ENCODE measurements at regions not wholly inside any gene's neighbourhood (a gene's known extent, or its start where the extent isn't known, plus 50 kb on each side); places are given as distances from the start of the nearest gene placed in this dataset.

DNA sequence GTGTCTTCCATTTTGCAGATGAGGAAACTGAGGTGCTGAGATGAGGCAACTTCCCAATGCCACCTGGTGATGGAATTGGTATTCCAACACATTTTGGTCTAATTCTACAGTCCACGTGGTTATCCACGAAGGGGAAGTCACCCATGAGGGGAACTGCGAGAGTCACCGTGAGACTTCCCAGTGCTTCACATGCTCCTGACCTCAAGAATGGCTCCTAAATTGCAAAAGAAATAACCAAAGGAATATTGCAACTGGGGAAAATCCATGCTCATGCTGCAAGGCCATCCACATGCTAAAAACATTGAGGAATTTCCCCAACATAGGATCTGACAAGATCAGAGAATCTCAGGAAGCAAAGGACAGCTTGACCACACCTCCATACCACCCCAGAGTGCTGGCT is 153.9 kb downstream of the HS3ST3B1 start:
- intact Hi-C loops (cut with DNase I): no loop called here
- TF ChIP-seq, protein P1, sequence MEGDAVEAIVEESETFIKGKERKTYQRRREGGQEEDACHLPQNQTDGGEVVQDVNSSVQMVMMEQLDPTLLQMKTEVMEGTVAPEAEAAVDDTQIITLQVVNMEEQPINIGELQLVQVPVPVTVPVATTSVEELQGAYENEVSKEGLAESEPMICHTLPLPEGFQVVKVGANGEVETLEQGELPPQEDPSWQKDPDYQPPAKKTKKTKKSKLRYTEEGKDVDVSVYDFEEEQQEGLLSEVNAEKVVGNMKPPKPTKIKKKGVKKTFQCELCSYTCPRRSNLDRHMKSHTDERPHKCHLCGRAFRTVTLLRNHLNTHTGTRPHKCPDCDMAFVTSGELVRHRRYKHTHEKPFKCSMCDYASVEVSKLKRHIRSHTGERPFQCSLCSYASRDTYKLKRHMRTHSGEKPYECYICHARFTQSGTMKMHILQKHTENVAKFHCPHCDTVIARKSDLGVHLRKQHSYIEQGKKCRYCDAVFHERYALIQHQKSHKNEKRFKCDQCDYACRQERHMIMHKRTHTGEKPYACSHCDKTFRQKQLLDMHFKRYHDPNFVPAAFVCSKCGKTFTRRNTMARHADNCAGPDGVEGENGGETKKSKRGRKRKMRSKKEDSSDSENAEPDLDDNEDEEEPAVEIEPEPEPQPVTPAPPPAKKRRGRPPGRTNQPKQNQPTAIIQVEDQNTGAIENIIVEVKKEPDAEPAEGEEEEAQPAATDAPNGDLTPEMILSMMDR (IDR thresholded peaks at IDR 0.05): no peak
- TF ChIP-seq POLR2A (IDR thresholded peaks at IDR 0.05): no peak
- no peak for TF ChIP-seq POLR2AphosphoS5 (IDR thresholded peaks at IDR 0.05; ENCODE audit: insufficient read depth in 1 of 2, low read depth in 1 of 2)
- no peaks in the 10 kb centered on the region for H3K9me3 ChIP-seq
- H3K27me3 ChIP-seq: no peaks in the 10 kb centered on the region
- no peak overlapping the region for H3K4me3 ChIP-seq
- no peak overlapping the region for H3K27ac ChIP-seq
- no peaks in the 10 kb centered on the region for H3K36me3 ChIP-seq
- no peaks in the 10 kb centered on the region for H3K4me1 ChIP-seq
- DNase-seq (ENCODE audit: extremely low spot score in 2 of 2): no peak

DNA sequence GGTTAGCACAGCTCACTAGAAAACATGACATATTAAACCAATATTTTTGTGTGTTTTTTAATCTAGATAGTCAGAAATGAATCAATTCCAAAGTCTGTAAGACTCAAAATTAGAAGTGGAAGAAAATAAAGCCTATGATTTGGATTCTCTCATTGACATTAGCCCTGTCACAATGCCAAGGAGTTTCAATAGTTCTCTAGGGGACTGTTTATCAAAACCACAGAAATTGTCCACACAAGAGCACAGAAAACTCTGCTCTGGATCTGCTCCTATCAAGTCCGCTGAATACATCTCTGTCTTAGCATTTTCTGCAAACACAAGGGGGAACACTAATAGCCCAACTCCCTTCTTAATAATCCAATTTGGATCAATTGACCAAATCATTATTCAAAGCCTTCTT is 152.0 kb downstream of the HS3ST3B1 start:
- Histone ChIP-seq H3K9me3 (no peaks in the 10 kb centered on the region), H3K4me3 (no peak overlapping the region), H3K27me3 (no peaks in the 10 kb centered on the region), H3K4me1 (no peaks in the 10 kb centered on the region), H3K36me3 (no peaks in the 10 kb centered on the region), H3K27ac (no peak overlapping the region)
- intact Hi-C loops (cut with DNase I): no loop called here
- TF ChIP-seq, protein P1 (IDR thresholded peaks at IDR 0.05): no peak
- TF ChIP-seq POLR2AphosphoS5 (IDR thresholded peaks at IDR 0.05; ENCODE audit: insufficient read depth in 1 of 2, low read depth in 1 of 2) (no peak), POLR2A (IDR thresholded peaks at IDR 0.05) (no peak)
- no peak for DNase-seq (ENCODE audit: extremely low spot score in 2 of 2)

DNA sequence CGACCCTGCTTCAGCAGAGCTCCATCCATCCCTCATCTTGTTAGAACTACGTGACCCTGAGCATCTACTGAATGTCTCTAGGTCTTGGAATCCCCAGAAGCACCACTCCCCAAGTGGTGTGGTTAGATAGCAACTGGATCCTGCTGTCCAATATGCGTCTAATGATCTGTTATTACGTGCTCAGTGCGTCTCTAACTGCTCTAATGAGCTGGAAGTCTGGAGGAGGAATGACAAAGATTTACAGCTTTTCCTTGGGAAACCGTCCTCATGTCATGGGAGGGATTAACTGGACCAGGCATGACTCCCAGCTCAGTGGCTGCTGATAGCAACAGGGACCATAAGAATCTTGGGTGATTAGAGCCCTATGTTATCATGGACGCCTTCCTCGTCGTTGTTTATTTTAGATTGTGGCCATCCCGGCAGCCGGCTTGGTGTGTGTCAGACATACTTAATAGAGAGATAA is 150.9 kb downstream of the HS3ST3B1 start:
- intact Hi-C loops (cut with DNase I): no loop called here
- Histone ChIP-seq H3K27ac (no peak overlapping the region), H3K36me3 (no peaks in the 10 kb centered on the region), H3K4me3 (no peak overlapping the region), H3K9me3 (no peaks in the 10 kb centered on the region), H3K4me1 (no peaks in the 10 kb centered on the region), H3K27me3 (no peaks in the 10 kb centered on the region)
- no peak for TF ChIP-seq POLR2A (IDR thresholded peaks at IDR 0.05)
- no peak for TF ChIP-seq POLR2AphosphoS5 (IDR thresholded peaks at IDR 0.05; ENCODE audit: insufficient read depth in 1 of 2, low read depth in 1 of 2)
- TF ChIP-seq, protein P1 (IDR thresholded peaks at IDR 0.05): no peak
- no peak for DNase-seq (ENCODE audit: extremely low spot score in 2 of 2)

DNA sequence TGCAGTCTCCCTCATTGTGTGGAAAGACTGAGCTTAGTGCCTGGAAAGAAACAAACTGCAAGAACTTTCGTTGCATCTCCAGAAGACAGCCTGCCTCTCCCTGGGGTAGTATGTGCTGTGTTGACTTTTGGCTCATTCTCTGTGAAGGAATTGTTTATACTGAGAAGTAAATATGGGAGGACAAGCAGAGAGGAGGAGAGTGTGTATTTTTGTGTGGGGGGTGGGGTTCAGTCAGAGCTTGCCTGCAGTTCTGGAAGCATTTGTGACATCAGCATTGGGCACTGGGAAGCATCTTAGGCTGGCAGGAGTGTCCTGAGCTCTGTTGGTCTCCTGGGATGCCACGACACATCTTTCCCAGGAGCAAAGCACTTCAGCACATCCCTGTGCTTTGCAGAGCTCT is 147.9 kb downstream of the HS3ST3B1 start:
- TF ChIP-seq POLR2A (IDR thresholded peaks at IDR 0.05): no peak
- TF ChIP-seq, protein P1 (IDR thresholded peaks at IDR 0.05): no peak
- TF ChIP-seq POLR2AphosphoS5 (IDR thresholded peaks at IDR 0.05; ENCODE audit: insufficient read depth in 1 of 2, low read depth in 1 of 2): no peak

DNA sequence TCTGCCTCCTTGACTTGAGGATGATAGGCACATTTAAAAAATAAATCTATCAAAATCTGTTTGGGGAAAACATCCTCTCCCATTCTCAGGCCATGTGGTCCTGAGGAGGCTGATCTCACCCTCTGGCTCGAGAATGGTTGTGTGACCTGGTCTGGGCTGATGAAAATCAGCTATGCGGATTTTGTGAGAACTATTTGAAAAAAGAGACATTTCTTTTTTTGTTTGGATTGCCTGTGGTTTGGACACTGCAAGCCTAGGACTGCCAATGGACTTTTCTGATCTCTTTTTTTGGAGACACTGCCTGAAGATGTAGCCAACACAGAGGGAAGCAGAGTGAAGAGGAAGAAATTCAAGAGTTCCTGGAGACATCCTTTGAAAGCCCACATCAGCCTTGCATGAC is 145.9 kb downstream of the HS3ST3B1 start:
- no peak overlapping the region for H3K4me3 ChIP-seq
- no peak for TF ChIP-seq POLR2A (IDR thresholded peaks at IDR 0.05)
- no peak for TF ChIP-seq POLR2AphosphoS5 (IDR thresholded peaks at IDR 0.05; ENCODE audit: insufficient read depth in 1 of 2, low read depth in 1 of 2)
- TF ChIP-seq, protein P1 (IDR thresholded peaks at IDR 0.05): no peak
- no peaks in the 10 kb centered on the region for H3K27me3 ChIP-seq
- no peak for DNase-seq (ENCODE audit: extremely low spot score in 2 of 2)
- H3K9me3 ChIP-seq: no peaks in the 10 kb centered on the region
- no peak overlapping the region for H3K27ac ChIP-seq
- no peaks in the 10 kb centered on the region for H3K36me3 ChIP-seq
- intact Hi-C loops (cut with DNase I): no loop called here
- no peaks in the 10 kb centered on the region for H3K4me1 ChIP-seq

More for the DNA sequence above, 147.9 kb downstream of the HS3ST3B1 start:
- Histone ChIP-seq H3K4me3 (no peak overlapping the region), H3K36me3 (no peaks in the 10 kb centered on the region), H3K4me1 (no peaks in the 10 kb centered on the region), H3K27me3 (no peaks in the 10 kb centered on the region), H3K27ac (no peak overlapping the region), H3K9me3 (no peaks in the 10 kb centered on the region)
- intact Hi-C loops (cut with DNase I): no loop called here
- no peak for DNase-seq (ENCODE audit: extremely low spot score in 2 of 2)
